ENCODE measurements at regions not wholly inside any gene's neighbourhood (a gene's known extent, or its start where the extent isn't known, plus 50 kb on each side); places are given as distances from the start of the nearest gene placed in this dataset.

- POLR2A ChIA-PET = no interaction called here
- ATAC-seq = no peak
- CTCF ChIA-PET = no interaction called here
- no peak overlapping the region for H3K27ac Mint-ChIP-seq
- DNase-seq (ENCODE audit: low spot score) = no peak
- no peaks in the 10 kb centered on the region for H3K9me3 Mint-ChIP-seq
- no peaks in the 10 kb centered on the region for H3K36me3 Mint-ChIP-seq
- TF ChIP-seq ZMAT4 (CRISPR knock-in tag; IDR thresholded peaks at IDR 0.05) (no peak), EMX1 (CRISPR knock-in tag; IDR thresholded peaks at IDR 0.05) (no peak), ZSCAN18 (CRISPR knock-in tag; IDR thresholded peaks at IDR 0.05) (no peak), CREB1 (CRISPR knock-in tag; IDR thresholded peaks at IDR 0.05) (no peak), TEAD4 (CRISPR knock-in tag; IDR thresholded peaks at IDR 0.05) (no peak), ZNF263 (CRISPR knock-in tag; IDR thresholded peaks at IDR 0.05; ENCODE audit: low read depth) (no peak), RORB (CRISPR knock-in tag; IDR thresholded peaks at IDR 0.05) (no peak), E2F4 (CRISPR knock-in tag; IDR thresholded peaks at IDR 0.05; ENCODE audit: borderline replicate concordance, low read depth) (no peak), SMAD3 (CRISPR knock-in tag; IDR thresholded peaks at IDR 0.05; ENCODE audit: borderline replicate concordance) (no peak)
- H3K27me3 Mint-ChIP-seq (ENCODE audit: low read depth) = no peaks in the 10 kb centered on the region
- H3K4me3 Mint-ChIP-seq = no peak overlapping the region
- no peaks in the 10 kb centered on the region for H3K4me1 Mint-ChIP-seq
Measured at GRCh38 chr1:83546874-83547273, 452.1 kb downstream of the TTLL7 start.

- CTCF ChIA-PET = interaction anchor here (0.6 to 1.0 kb wide), 2 partner anchors 197 to 1886 kb away, joined by 3 to 5 read pairs; no protein-coding TSS in a partner anchor
- H3K27ac Mint-ChIP-seq = no peak overlapping the region
- no peaks in the 10 kb centered on the region for H3K4me1 Mint-ChIP-seq
- no peaks in the 10 kb centered on the region for H3K9me3 Mint-ChIP-seq
- DNase-seq (ENCODE audit: low spot score) = no peak
- POLR2A ChIA-PET = no interaction called here
- no peaks in the 10 kb centered on the region for H3K27me3 Mint-ChIP-seq (ENCODE audit: low read depth)
- peak; percentile 85 for ATAC-seq
- H3K36me3 Mint-ChIP-seq = no peaks in the 10 kb centered on the region
- H3K4me3 Mint-ChIP-seq = no peak overlapping the region
- peak; percentile 41 for TF ChIP-seq CTCF (IDR thresholded peaks at IDR 0.05)
- TF ChIP-seq ZNF219 (CRISPR knock-in tag; IDR thresholded peaks at IDR 0.05; ENCODE audit: borderline replicate concordance) = no peak
Measured at GRCh38 chr1:83545066-83545862, 453.7 kb downstream of the TTLL7 start.

- CTCF ChIA-PET = no interaction called here
- H3K27me3 Mint-ChIP-seq (ENCODE audit: low read depth) = no peaks in the 10 kb centered on the region
- TF ChIP-seq ETV6 (CRISPR knock-in tag; IDR thresholded peaks at IDR 0.05) (no peak), ATF3 (CRISPR knock-in tag; conservative IDR thresholded peaks at IDR 0.05) (no peak), ELF4 (CRISPR knock-in tag; IDR thresholded peaks at IDR 0.05; ENCODE audit: low read depth) (no peak), E2F4 (CRISPR knock-in tag; IDR thresholded peaks at IDR 0.05; ENCODE audit: borderline replicate concordance, low read depth) (no peak), ZNF281 (CRISPR knock-in tag; IDR thresholded peaks at IDR 0.05) (no peak), TP53 (CRISPR knock-in tag; IDR thresholded peaks at IDR 0.05) (no peak), E2F5 (CRISPR knock-in tag; IDR thresholded peaks at IDR 0.05) (no peak), JAZF1 (CRISPR knock-in tag; IDR thresholded peaks at IDR 0.05) (no peak), ZNF121 (CRISPR knock-in tag; IDR thresholded peaks at IDR 0.05) (no peak), MYBL2 (CRISPR knock-in tag; IDR thresholded peaks at IDR 0.05) (no peak)
Measured at GRCh38 chr1:83543222-83543973, 455.5 kb downstream of the TTLL7 start.

More at GRCh38 chr1:83543222-83543973, 455.5 kb downstream of the TTLL7 start:
- Mint-ChIP-seq H3K36me3 (no peaks in the 10 kb centered on the region), H3K9me3 (no peaks in the 10 kb centered on the region), H3K4me3 (no peak overlapping the region), H3K27ac (no peak overlapping the region), H3K4me1 (no peaks in the 10 kb centered on the region)
- POLR2A ChIA-PET = no interaction called here
- no peak for ATAC-seq
- no peak for DNase-seq (ENCODE audit: low spot score)
